ENCODE measurements at regions not wholly inside any gene's neighbourhood (a gene's known extent, or its start where the extent isn't known, plus 50 kb on each side); places are given as distances from the start of the nearest gene placed in this dataset.

DNA sequence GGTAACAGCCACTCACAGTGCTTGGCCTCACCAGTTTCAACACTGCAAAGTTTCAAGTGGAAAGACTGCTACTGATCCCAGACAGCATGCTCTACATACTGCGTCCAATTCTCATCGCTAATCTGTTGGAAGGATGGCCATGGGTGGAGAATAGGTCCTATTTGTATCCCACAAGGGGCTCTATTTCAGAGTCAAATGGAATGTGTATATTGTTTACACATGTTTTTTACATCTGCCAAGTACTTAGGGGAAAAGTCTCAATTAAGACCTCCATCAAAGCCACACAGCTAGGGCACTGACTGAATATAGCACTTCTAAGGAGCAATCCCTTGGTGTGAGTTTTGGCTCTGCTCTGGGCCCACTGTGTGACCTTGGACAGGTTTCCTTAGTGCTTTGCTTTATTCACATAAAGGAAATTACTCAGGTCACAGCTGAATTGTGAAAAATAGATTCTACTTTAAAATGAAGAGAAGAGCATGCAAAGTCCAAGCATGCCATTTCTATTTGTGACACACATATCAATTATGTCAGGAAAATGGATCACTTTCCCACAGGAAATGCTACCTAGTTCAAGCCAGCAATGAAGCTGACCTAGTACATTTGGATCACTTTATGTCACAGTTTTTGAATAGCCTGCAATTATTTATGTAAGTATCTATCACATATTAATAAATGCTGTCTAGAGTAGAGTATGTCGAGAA lies 112.9 kb upstream of the STK17B start:
- no peak for FAIRE-seq

DNA sequence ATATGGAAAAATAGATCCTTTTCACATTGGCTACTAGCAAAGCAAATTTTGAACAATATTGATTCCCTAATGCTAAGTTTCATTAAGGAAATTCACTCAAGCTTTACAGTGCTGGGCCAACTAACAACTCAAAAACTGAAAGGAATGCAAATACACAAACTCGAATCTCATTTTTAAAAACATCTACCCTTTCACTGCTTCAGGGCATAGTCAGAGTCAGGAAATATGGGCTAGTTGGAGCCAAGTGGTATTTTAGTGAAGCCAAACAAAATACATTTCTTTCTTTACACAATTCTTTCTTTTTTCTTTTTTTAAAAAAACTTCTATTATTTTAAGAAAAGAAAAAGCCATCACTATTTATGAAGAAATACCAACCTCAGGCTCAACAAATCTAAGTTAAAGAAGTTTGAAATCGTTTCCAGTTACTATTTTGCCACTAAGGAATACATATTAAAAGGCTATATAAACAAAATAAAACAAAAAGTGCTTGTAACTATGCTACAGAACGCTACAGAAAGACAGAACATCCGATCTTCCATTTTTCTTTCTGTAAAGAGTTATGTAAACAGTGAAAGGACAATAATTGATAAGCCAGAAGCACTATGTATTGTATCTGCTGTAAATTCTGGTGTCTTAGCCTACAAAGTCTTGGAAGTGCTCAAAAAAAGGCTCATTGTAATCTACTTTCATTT lies 113.6 kb upstream of the STK17B start:
- no peak for FAIRE-seq

DNA sequence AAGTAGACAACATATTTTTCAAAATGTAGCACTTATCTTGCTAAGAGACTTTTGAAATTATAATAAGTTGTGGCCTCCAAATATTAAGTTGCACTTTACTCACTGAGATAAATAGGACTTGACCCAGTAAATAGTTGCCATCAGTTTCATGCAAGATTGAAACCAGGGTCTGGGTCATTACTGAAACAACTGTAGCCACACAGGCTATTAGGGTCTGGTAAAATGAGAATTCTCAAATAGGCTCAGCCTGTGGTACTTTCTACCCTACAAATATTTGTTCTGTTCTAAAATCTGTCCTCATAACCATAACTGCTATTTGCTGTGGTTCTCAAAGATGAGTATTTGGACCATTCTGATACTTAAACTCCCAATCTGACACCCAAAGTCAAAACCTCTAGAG lies 115.4 kb upstream of the STK17B start:
- no peak for FAIRE-seq

DNA sequence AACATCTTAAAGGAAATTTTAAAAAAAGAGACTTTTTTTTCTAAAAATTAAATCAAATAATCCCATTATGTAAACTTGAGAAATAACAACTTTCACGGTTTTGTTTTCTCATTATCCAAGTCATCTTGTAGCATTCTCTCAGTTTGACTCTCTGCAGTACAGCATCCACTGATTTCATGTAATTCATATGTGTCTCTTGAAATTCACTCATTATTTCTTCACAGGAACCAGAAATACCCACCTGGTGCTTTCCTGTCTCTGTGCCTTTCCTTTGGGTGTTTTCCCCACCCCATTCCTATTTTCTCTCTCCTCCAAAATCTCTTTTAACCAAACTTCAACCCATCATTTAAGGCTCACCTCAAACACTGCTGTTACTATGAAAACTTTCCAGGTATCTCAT lies 116.1 kb upstream of the STK17B start:
- no peak for FAIRE-seq

DNA sequence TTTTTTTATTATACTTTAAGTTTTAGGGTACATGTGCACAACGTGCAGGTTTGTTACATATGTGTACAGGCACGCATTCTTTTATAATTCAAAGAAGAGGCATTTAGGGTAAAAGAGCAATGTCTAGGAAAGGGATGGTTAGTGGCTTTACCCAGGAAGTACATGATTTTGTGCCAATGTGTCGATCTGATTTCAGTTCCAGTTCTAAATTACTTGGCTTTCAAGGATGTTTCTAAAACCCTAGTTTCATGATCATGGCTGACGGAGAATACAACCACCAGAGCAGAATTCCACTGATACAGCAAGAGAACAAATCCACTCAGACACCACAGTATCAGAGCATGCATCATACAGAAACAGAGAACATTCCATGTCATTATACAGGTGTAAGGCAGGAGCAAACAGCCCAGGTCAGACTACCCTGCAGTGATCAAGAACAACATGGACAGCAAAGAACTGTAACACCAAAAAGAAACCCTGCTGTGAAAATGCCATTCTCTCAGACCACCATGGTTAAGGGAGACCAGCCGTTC lies 116.7 kb upstream of the STK17B start:
- FAIRE-seq, result no peak

DNA sequence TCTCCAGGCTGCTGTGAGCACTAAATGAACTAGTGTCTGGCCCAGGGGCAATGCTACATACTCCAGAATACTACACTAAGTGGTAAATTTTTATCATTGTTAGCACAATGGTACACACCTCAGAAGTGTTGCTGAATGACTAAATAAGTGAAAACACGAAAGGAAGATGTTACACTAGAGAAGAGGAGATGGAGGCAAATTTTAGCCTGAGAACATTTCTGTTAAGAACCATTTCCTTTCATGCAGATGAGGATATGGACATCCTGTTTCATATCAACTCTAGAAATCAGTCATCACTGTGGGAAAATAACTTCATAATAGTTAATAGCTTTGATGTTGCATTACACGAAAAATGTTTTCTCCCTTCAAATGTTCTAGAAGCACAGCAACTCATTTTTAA lies 117.6 kb upstream of the STK17B start:
- FAIRE-seq, result no peak

DNA sequence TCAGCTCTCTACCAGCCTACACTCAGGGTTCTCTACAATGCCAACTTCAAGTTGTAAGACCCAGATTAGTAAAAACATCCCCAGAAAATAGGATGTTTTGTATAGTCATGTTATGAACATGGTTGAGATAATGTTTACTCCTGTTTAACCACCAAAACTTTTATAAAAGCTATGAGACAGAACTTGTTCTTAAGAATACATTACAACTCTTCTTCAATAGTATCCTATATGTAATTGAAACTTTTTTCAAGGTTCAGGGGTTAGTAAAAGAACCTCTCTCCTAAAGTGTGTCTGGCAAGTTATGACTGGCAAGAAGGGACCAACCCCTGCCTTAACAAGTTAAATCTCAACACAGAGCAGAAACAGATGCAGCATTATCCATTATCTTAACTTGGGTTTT lies 118.8 kb upstream of the STK17B start:
- no peak for FAIRE-seq

DNA sequence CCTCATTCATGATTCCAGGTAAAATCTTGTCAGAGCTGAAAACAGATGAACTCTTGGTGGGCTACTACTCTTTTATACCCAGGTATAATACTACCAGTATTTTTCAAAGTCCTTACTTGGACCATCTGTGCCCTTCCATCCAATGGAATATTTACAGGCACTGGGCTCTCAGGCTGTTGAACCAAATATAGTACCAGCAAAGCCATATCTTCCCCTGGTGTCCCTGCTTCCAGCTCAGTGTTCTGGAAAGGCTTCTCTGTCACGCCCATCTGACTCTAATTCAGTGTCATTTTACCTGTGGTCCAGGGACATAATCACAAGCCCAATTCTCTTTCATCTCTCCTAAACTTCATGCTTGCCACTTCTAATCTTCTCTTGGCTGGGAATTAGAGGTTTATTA lies 119.2 kb upstream of the STK17B start:
- FAIRE-seq, result no peak

DNA sequence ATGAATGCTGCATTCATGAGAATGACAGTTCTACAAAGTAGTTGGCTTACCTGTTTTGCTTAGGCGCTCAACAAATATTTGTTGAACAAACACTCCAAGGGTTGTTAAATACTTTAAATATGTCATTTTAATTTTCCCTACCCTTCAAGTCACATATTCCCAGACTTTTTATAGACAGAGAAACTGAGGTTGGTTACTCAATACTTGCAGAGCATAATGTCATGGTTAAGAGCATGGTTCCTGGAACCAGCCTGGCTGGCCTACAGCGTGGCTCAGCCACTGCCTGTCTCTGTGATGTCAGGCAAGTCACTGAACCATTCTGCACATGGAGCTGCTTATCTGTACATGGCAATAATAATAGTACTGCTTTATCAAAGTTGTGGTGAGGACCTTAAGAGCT lies 120.0 kb upstream of the STK17B start:
- no peak for FAIRE-seq

DNA sequence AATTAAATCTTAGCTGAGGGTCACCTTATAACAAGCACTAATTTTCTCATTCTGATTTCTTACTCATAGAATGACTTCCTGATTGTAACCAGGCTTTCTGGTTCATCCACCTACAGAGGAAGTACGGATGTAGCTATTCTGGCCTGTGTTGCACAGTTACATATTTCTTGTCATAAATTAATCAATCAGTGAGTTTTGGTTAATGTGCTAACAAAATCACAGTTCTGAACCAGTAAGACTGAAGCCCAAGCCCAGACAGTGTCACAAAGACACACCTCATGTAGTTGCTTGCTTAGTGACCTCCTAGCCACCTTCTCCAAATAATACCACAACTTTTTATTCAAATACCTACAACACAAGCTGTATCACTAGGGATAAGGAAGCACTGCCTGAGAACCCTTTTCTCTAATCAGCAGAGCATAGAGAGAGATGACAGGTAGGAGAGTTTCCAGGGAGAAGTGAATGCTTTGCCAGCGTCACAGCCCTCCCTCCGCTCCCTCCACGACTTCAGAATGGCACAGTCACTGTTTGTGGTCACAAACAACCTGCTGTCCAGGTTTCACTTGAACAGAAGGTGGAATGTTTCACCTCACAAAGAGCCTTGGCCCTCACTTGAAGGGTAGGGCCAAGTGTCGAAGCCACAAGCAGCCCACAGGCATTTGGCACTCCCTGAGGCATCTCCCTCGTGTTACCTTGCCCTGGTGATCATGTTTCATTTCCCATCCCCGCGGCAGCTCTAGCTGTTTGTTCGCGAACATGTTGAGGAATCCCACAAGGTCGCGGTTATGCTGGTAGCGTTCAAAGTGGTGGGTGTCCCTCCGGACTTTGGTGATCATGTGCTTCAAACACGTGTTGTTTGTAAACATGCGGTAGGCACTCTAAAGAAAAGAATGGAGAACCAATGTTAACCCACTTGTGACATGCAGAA lies 120.8 kb upstream of the STK17B start:
- no peak for FAIRE-seq

DNA sequence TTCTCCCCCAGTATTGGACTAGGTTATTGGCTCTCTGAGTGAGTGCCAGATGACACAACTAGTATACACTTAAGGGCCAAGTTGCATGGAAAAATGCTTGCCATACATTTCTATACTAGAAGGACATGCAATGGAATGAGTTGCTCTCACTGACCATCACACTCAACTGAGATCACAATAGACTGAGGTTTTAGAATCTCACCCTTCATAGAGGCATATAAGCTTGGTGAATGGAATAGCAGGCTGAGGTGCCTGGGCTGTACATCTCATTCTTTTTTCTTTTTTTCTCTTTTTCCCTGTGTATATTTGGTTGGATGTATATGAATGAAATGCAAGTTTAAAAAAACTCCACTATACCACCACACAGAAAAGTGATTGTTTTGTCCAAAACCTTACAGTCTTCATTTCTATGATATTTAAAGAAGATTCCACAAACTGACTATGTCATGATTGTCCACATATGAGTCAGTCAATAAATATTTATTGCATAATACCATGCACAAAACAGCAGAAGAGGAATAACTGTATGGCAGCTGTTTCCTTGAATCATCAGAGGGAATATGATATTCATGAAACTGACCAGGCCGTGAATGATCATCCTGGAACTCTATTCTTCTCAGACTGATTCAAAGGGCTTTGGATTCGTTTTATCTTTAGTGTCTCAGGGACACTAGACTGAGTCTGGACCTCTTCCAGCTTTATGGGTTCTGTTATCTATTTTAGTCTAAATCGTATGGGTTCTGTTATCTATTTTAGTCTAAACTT lies 122.6 kb upstream of the STK17B start:
- no peak for FAIRE-seq

DNA sequence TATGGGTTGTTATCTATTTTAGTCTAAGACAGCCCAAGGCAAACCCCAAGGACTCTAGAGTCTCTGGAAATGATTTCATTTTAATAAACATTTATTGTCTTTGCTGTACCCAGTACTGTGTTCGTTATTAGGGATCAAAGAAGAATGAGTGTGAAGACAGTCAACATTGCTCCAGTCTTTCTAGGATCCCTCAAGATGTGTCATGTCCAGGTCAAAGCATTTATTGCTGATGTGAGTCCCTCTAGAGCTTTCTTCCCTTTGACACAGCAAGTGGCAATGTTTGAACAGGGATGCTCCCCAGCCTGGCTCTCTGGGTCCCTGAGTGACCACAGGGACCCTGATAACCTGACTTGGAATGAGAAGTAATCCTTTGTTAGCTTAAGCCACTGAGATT lies 123.1 kb upstream of the STK17B start:
- FAIRE-seq, result no peak

DNA sequence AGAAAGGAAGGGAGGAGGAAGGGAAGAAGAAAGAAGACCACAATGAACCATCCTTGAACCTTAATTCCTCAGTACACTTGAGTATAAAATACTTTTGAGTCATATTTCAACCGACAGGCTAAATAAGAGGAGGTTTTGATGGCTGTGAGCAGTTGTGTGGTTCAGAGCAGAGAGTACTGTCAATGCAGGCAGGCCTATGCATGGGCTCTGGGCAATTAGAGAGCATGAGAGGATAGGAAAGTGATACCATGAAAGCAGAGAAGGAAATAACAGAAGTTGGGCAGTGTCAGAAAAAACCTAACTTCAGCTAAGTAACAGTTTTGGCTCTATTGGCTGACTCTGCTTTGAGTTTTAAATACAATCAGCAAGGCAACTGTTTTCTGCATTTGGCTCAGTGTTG lies 123.6 kb upstream of the STK17B start:
- no peak for FAIRE-seq

DNA sequence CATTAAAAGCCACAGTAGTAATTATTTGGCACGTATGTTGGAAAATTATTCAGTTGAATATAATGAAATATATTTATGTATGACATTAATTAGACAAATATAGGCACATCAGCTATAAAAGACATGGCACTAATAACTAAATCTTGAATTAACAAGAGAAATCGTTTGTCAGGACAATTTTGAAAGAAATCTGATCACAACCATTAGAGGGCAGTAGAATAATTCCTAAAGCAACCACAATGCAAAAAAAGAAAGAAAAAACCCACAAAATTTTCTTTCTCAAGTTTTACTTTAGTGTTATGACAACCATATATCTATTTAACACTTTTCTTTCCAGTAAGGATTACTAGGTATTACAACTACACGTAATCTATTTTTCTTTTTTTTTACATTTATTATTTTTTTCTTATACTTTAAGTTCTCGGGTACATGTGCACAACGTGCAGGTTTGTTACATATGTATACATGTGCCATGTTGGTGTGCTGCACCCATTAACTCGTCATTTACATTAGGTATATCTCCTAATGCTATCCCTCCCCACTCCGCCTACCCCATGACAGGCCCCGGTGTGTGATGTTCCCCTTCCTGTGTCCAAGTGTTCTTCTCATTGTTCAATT lies 126.8 kb upstream of the STK17B start:
- FAIRE-seq, result peak; percentile 98

DNA sequence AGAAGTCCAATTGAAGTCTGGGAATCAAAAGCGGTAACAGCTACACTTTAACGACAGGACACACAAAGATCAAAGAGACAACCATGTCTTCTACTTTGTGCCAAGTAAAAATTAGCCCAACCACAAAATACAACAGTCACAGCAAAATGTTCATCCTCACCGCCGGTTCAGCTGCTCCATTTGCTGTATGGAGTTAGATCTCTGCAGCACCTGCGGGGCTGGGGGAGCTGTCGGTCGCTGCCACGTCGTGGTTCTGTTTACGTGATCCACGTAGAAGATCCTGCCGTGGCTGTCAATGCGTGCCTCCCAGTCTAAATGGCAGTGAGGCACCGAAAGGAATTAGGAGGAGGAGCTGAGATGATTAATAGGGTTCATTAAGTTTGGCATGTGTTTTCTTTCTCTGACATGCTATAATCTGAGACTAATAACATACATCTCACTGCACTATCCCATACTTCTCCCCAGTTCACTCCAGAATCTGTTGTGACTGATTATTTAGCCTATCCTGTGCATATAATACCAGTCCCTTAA lies 136.5 kb upstream of the STK17B start:
- FAIRE-seq, result no peak

DNA sequence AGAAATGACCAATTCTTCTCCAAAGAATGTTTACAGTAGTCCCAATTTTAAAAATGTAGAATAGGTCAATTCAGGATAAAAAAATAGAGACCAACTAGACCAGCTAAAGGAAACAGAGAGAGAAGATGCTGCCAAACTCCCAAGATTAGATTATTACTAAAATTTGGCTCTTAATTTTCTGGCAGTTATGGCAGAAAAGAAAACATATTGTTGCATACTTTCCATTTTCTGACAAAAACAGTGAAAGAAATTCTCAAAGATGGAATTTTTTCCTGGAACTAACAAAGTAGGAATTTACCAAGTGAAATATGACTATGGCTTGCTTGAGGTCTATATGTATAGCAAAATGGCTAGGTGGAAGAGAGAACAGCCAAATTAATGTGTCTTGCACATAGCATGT lies 138.3 kb upstream of the STK17B start:
- FAIRE-seq, result no peak

DNA sequence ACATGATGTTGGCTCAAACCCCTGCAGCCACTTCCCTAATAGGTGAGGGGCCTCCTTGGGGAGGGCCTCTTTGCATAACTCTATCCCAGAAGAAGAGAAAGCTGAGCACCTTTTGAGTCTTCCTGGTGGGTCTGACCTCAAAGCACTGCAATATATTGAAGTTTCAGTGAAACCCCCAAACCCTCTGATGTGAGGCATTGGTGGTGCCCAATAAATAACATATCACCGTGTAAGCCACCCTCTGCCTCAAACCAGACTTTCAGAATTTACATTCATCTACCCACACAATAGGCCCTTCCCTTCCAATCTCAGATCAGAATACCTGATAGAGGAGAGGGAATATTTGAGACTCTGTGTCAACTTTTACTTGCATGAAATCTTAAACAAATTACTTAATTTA lies 142.8 kb upstream of the STK17B start:
- no peak for FAIRE-seq

DNA sequence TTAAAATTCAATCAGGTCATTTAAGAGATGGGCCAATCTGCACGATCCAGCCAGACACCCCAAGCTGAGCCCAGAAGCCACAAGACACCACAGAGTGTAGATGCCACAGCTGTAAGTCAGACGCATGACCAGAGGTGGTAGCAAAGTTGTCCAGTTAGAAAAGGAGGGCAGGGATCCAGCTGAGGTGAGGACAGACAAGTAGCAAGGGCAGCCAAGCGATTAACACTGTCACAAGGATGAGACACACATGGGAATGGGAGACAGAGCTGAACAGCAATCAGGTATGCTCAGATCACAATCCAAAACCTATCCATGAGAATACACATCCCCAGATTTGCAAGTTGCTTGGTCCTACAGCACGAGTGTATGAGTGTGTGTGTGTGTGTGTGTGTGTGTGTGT lies 143.4 kb upstream of the STK17B start:
- FAIRE-seq, result no peak

DNA sequence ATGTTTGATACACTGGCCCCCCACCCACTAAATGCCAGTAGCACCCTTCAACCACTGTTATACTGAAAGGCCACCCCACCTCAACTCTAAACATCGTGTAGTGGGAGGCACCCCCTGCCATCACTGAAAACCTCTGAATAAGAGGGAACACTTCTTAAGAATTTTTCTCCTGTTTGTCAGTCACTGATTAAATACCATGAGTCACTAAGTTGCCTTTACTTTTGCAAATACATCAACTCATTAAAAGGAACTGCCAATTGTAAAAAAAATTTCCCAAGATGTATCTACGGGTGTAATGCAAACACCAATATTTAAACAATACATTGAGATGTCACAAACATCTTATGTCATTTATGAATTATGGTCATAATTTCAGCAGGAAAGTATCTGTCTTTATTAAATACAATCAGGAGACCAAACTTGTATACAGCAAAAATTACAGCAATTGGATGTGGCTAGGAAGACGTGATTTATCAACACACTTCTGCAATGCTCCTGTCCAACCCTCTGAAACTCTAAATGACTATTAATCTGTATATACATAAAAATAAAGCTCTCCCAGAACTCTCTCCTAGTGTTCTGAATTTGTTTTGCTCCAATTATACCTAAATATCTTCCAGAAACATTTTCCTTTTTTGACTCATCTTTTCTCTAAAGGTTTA lies 144.1 kb upstream of the STK17B start:
- FAIRE-seq, result no peak

DNA sequence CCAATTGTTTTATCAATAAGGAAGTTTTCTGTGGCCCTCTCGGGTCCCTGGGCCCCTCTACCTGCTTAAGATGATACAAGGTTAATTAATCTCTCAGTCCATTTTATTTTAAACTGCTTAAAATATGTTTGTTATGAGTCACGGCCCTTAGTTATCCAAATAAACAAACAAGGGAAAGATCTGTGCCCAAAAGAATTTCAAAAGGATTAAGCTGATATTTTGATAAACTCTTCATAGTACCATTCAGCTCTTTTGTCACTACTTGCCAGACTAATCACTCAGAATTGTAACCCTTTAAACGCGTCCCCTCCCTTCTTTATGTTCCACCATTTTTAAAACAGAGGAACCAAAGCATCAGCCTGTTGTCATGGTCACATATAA lies 144.7 kb upstream of the STK17B start:
- FAIRE-seq, result no peak

Data from A204.1 (cell line).